Type B pancreatic cell (in vitro differentiated cells): ENCODE measurements at regions not wholly inside any gene's neighbourhood (a gene's known extent, or its start where the extent isn't known, plus 50 kb on each side); places are given as distances from the start of the nearest gene placed in this dataset.

Experiments
- DNase-seq: peaks from one replicate; pipeline ENCODE4 v3.0.0; 2021; ENCODE audit warnings: mixed read lengths; ENCODE audit not compliant: unreplicated experiment; ENCODE audit errors: extremely low spot score
- H3K27ac Mint-ChIP-seq: 2 replicates; pipeline ENCODE4 v1.8.0; 2021; ENCODE audit warnings: mild to moderate bottlenecking, mixed read lengths
- H3K27me3 Mint-ChIP-seq: 2 replicates; pipeline ENCODE4 v1.8.0; 2021; ENCODE audit warnings: mixed read lengths
- H3K36me3 Mint-ChIP-seq: 2 replicates; pipeline ENCODE4 v1.8.0; 2021; ENCODE audit warnings: mixed read lengths
- H3K4me1 Mint-ChIP-seq: one replicate; pipeline ENCODE4 v1.8.0; 2021; ENCODE audit warnings: mixed read lengths; ENCODE audit not compliant: unreplicated experiment
- H3K4me3 Mint-ChIP-seq: 2 replicates; pipeline ENCODE4 v1.8.0; 2021; ENCODE audit warnings: mild to moderate bottlenecking, mixed read lengths
- H3K9me3 Mint-ChIP-seq: 2 replicates; pipeline ENCODE4 v1.8.0; 2021; ENCODE audit warnings: mixed read lengths
- CTCF ChIP-seq: fragments of 200-600 bp; sonication (generic); conservative IDR thresholded peaks from 2 replicates; pipeline ENCODE4 v1.5.0; 2021; ENCODE audit warnings: antibody characterized with exemption, mild to moderate bottlenecking

- peak; percentile 38 for TF ChIP-seq CTCF
- no peaks in the 10 kb centered on the region for H3K9me3 Mint-ChIP-seq
- no peaks in the 10 kb centered on the region for H3K36me3 Mint-ChIP-seq
- H3K27me3 Mint-ChIP-seq = peaks cover 24% of the 10 kb centered on the region
- no peak overlapping the region for H3K27ac Mint-ChIP-seq
- no peak for DNase-seq
- H3K4me3 Mint-ChIP-seq = no peak overlapping the region
- no peaks in the 10 kb centered on the region for H3K4me1 Mint-ChIP-seq
Measured at GRCh38 chr10:104505521-104506042, 135.5 kb upstream of the SORCS3 start.

- no peak overlapping the region for H3K27ac Mint-ChIP-seq
- DNase-seq = no peak
- TF ChIP-seq CTCF = no peak
- H3K9me3 Mint-ChIP-seq = no peaks in the 10 kb centered on the region
- H3K27me3 Mint-ChIP-seq = peaks cover 27% of the 10 kb centered on the region
- no peaks in the 10 kb centered on the region for H3K4me1 Mint-ChIP-seq
- no peaks in the 10 kb centered on the region for H3K36me3 Mint-ChIP-seq
- no peak overlapping the region for H3K4me3 Mint-ChIP-seq
Measured at GRCh38 chr10:104509981-104510380, 131.1 kb upstream of the SORCS3 start.

- H3K9me3 Mint-ChIP-seq = no peaks in the 10 kb centered on the region
- no peak overlapping the region for H3K27ac Mint-ChIP-seq
- TF ChIP-seq CTCF = no peak
- H3K4me3 Mint-ChIP-seq = no peak overlapping the region
- peaks cover 27% of the 10 kb centered on the region for H3K27me3 Mint-ChIP-seq
- H3K4me1 Mint-ChIP-seq = no peaks in the 10 kb centered on the region
- H3K36me3 Mint-ChIP-seq = no peaks in the 10 kb centered on the region
- no peak for DNase-seq
Measured at GRCh38 chr10:104510644-104511043, 130.4 kb upstream of the SORCS3 start.

- Mint-ChIP-seq H3K4me1 (no peaks in the 10 kb centered on the region), H3K36me3 (no peaks in the 10 kb centered on the region), H3K4me3 (no peak overlapping the region), H3K27me3 (peaks cover 26% of the 10 kb centered on the region), H3K9me3 (no peaks in the 10 kb centered on the region), H3K27ac (no peak overlapping the region)
- no peak for TF ChIP-seq CTCF
- no peak for DNase-seq
Measured at GRCh38 chr10:104512800-104513199, 128.3 kb upstream of the SORCS3 start.

GRCh38 chr10:104515678-104516199 is 125.4 kb upstream of the SORCS3 start:
- no peak for DNase-seq
- Mint-ChIP-seq H3K4me1 (no peaks in the 10 kb centered on the region), H3K27ac (no peak overlapping the region), H3K36me3 (no peaks in the 10 kb centered on the region), H3K27me3 (peaks cover 26% of the 10 kb centered on the region), H3K9me3 (no peaks in the 10 kb centered on the region), H3K4me3 (no peak overlapping the region)
- TF ChIP-seq CTCF = no peak

GRCh38 chr10:104516986-104517385 is 124.1 kb upstream of the SORCS3 start:
- H3K36me3 Mint-ChIP-seq = no peaks in the 10 kb centered on the region
- no peak for TF ChIP-seq CTCF

More at GRCh38 chr10:104516986-104517385, 124.1 kb upstream of the SORCS3 start:
- Mint-ChIP-seq H3K4me3 (no peak overlapping the region), H3K4me1 (no peaks in the 10 kb centered on the region), H3K27me3 (peaks cover 21% of the 10 kb centered on the region), H3K9me3 (no peaks in the 10 kb centered on the region), H3K27ac (no peak overlapping the region)
- DNase-seq = no peak
